ENCODE measurements at regions not wholly inside any gene's neighbourhood (a gene's known extent, or its start where the extent isn't known, plus 50 kb on each side); places are given as distances from the start of the nearest gene placed in this dataset.

- Histone ChIP-seq H3K36me3 (ENCODE audit: low read depth) (no peaks in the 10 kb centered on the region), H3K9me3 (ENCODE audit: severe bottlenecking) (no peaks in the 10 kb centered on the region), H3K27me3 (ENCODE audit: insufficient read depth, poor library complexity, severe bottlenecking) (no peaks in the 10 kb centered on the region), H3K27ac (ENCODE audit: poor library complexity, severe bottlenecking) (no peak overlapping the region), H3K4me1 (ENCODE audit: insufficient read depth, poor library complexity, severe bottlenecking) (no peaks in the 10 kb centered on the region), H3K4me3 (ENCODE audit: severe bottlenecking) (no peak overlapping the region)
- DNase-seq (ENCODE audit: low spot score) (no peak), ATAC-seq (ENCODE audit: low read depth) (no peak)
- no peak for TF ChIP-seq CTCF (IDR thresholded peaks at IDR 0.05; ENCODE audit: poor library complexity, severe bottlenecking)
These were observed 146.0 kb upstream of the MAST4 start for GRCh38 chr5:66450237-66450636.

GRCh38 chr5:66450988-66451387, 145.2 kb upstream of the MAST4 start:
- no peak for DNase-seq (ENCODE audit: low spot score)
- Histone ChIP-seq H3K9me3 (ENCODE audit: severe bottlenecking) (no peaks in the 10 kb centered on the region), H3K27ac (ENCODE audit: poor library complexity, severe bottlenecking) (no peak overlapping the region), H3K36me3 (ENCODE audit: low read depth) (no peaks in the 10 kb centered on the region), H3K4me1 (ENCODE audit: insufficient read depth, poor library complexity, severe bottlenecking) (no peaks in the 10 kb centered on the region), H3K4me3 (ENCODE audit: severe bottlenecking) (no peak overlapping the region), H3K27me3 (ENCODE audit: insufficient read depth, poor library complexity, severe bottlenecking) (no peaks in the 10 kb centered on the region)
- TF ChIP-seq CTCF (IDR thresholded peaks at IDR 0.05; ENCODE audit: poor library complexity, severe bottlenecking): no peak
- no peak for ATAC-seq (ENCODE audit: low read depth)

- no peak for TF ChIP-seq CTCF (IDR thresholded peaks at IDR 0.05; ENCODE audit: poor library complexity, severe bottlenecking)
- H3K4me3 ChIP-seq (ENCODE audit: severe bottlenecking): no peak overlapping the region
- H3K27ac ChIP-seq (ENCODE audit: poor library complexity, severe bottlenecking): no peak overlapping the region
- DNase-seq (ENCODE audit: low spot score): no peak
- no peak for ATAC-seq (ENCODE audit: low read depth)
- no peaks in the 10 kb centered on the region for H3K4me1 ChIP-seq (ENCODE audit: insufficient read depth, poor library complexity, severe bottlenecking)
- no peaks in the 10 kb centered on the region for H3K36me3 ChIP-seq (ENCODE audit: low read depth)
- H3K9me3 ChIP-seq (ENCODE audit: severe bottlenecking): no peaks in the 10 kb centered on the region
- no peaks in the 10 kb centered on the region for H3K27me3 ChIP-seq (ENCODE audit: insufficient read depth, poor library complexity, severe bottlenecking)
These were observed 144.1 kb upstream of the MAST4 start for GRCh38 chr5:66452109-66452508.

GRCh38 chr5:66454186-66455078, 141.8 kb upstream of the MAST4 start:
- Histone ChIP-seq H3K9me3 (ENCODE audit: severe bottlenecking) (no peaks in the 10 kb centered on the region), H3K27me3 (ENCODE audit: insufficient read depth, poor library complexity, severe bottlenecking) (no peaks in the 10 kb centered on the region), H3K27ac (ENCODE audit: poor library complexity, severe bottlenecking) (peak overlapping the region; percentile 5), H3K4me1 (ENCODE audit: insufficient read depth, poor library complexity, severe bottlenecking) (no peaks in the 10 kb centered on the region), H3K4me3 (ENCODE audit: severe bottlenecking) (no peak overlapping the region), H3K36me3 (ENCODE audit: low read depth) (no peaks in the 10 kb centered on the region)
- no peak for TF ChIP-seq CTCF (IDR thresholded peaks at IDR 0.05; ENCODE audit: poor library complexity, severe bottlenecking)
- ATAC-seq (ENCODE audit: low read depth) (peak; percentile 59), DNase-seq (ENCODE audit: low spot score) (no peak)

- no peak for TF ChIP-seq CTCF (IDR thresholded peaks at IDR 0.05; ENCODE audit: poor library complexity, severe bottlenecking)
- H3K4me1 ChIP-seq (ENCODE audit: insufficient read depth, poor library complexity, severe bottlenecking): no peaks in the 10 kb centered on the region
- DNase-seq (ENCODE audit: low spot score) (no peak), ATAC-seq (ENCODE audit: low read depth) (no peak)
- no peaks in the 10 kb centered on the region for H3K36me3 ChIP-seq (ENCODE audit: low read depth)
- no peak overlapping the region for H3K4me3 ChIP-seq (ENCODE audit: severe bottlenecking)
- H3K9me3 ChIP-seq (ENCODE audit: severe bottlenecking): no peaks in the 10 kb centered on the region
- H3K27me3 ChIP-seq (ENCODE audit: insufficient read depth, poor library complexity, severe bottlenecking): no peaks in the 10 kb centered on the region
- H3K27ac ChIP-seq (ENCODE audit: poor library complexity, severe bottlenecking): no peak overlapping the region
These were observed 136.5 kb upstream of the MAST4 start for GRCh38 chr5:66459728-66460127.

Data from RWPE2 (cell line).